IMR-90 (cell line): ENCODE measurements at regions not wholly inside any gene's neighbourhood (a gene's known extent, or its start where the extent isn't known, plus 50 kb on each side); places are given as distances from the start of the nearest gene placed in this dataset.

Experiments used
- FOS ChIP-seq: fragments of 150-350 bp; IDR thresholded peaks from 2 replicates; pipeline ENCODE4 v1.6.1; 2016; ENCODE audit warnings: low read depth, low read length
- POLR2A ChIP-seq: IDR thresholded peaks from 2 replicates; pipeline ENCODE4 v1.6.1; 2012; ENCODE audit warnings: mild to moderate bottlenecking, low read depth, low read length
- RAD21 ChIP-seq: IDR thresholded peaks from 2 replicates; pipeline ENCODE4 v1.6.1; 2012; ENCODE audit warnings: low read length, improper control_type of control experiment
- SMC3 ChIP-seq: fragments of 150-350 bp; IDR thresholded peaks from 2 replicates; pipeline ENCODE4 v1.6.1; 2016; ENCODE audit warnings: low read depth, mild to moderate bottlenecking, antibody characterized with exemption, low read length, moderate library complexity
- TF ChIP-seq, protein P1 (sequence below): conservative IDR thresholded peaks from 2 replicates; pipeline ENCODE4 v1.5.1; 2012; ENCODE audit warnings: mild to moderate bottlenecking, low read depth, low read length, improper control_type of control experiment

DNA sequence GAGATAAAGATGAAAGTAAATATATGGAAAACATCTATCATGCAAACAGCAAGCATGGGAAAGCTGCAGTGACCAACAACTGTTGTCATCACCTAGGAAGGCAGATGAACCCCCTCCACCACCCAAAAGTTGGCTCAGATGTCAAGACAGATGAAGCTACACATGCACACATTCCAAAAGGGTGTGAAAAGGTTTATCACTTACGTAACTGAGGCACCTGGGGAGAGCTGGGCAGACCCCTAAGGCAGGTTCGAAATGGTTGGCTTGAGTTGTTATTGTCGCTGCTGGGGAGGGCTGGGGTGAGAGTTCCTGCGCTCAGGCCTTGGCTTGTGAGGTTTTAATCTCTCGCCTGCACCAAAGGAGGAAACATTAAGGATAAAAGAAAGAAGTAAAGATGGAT, 355.1 kb upstream of the CHRM3 start:
- TF ChIP-seq, protein P1, sequence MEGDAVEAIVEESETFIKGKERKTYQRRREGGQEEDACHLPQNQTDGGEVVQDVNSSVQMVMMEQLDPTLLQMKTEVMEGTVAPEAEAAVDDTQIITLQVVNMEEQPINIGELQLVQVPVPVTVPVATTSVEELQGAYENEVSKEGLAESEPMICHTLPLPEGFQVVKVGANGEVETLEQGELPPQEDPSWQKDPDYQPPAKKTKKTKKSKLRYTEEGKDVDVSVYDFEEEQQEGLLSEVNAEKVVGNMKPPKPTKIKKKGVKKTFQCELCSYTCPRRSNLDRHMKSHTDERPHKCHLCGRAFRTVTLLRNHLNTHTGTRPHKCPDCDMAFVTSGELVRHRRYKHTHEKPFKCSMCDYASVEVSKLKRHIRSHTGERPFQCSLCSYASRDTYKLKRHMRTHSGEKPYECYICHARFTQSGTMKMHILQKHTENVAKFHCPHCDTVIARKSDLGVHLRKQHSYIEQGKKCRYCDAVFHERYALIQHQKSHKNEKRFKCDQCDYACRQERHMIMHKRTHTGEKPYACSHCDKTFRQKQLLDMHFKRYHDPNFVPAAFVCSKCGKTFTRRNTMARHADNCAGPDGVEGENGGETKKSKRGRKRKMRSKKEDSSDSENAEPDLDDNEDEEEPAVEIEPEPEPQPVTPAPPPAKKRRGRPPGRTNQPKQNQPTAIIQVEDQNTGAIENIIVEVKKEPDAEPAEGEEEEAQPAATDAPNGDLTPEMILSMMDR: no peak
- no peak for TF ChIP-seq SMC3
- TF ChIP-seq POLR2A: no peak
- no peak for TF ChIP-seq FOS
- no peak for TF ChIP-seq RAD21
